ENCODE measurements at regions not wholly inside any gene's neighbourhood (a gene's known extent, or its start where the extent isn't known, plus 50 kb on each side); places are given as distances from the start of the nearest gene placed in this dataset.

DNA sequence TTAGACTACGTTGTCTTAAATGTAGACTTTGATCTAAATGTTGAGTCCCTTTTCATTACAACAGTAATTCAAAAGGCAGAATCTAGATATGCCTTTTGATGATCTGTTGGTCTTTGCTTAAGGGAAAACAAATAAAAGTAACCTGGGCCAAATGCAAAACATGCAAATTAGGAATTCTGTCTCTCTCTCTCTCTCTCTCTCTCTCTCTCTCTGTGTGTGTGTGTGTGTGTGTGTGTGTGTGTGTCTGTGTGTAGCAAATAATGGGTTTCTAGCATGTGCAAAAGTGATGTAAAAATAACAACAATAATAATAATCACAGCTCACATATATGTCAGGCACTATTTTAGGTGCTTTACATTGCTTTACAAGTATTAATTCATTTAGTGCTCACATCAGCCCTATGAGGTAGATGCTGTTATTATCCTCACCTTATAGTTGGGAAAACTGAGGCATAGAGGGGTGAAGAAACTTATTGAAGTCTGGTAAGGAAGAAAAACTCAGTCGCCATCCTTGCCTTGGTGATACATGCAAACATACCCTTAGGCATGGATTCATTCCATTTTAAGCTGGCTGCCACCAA lies 160.3 kb upstream of the ZNF217 start:
- no peak for TF ChIP-seq CTCF (IDR thresholded peaks at IDR 0.05; ENCODE audit: low read depth, low read length)
- no peaks in the 10 kb centered on the region for H3K9me3 ChIP-seq (ENCODE audit: severe bottlenecking)

DNA sequence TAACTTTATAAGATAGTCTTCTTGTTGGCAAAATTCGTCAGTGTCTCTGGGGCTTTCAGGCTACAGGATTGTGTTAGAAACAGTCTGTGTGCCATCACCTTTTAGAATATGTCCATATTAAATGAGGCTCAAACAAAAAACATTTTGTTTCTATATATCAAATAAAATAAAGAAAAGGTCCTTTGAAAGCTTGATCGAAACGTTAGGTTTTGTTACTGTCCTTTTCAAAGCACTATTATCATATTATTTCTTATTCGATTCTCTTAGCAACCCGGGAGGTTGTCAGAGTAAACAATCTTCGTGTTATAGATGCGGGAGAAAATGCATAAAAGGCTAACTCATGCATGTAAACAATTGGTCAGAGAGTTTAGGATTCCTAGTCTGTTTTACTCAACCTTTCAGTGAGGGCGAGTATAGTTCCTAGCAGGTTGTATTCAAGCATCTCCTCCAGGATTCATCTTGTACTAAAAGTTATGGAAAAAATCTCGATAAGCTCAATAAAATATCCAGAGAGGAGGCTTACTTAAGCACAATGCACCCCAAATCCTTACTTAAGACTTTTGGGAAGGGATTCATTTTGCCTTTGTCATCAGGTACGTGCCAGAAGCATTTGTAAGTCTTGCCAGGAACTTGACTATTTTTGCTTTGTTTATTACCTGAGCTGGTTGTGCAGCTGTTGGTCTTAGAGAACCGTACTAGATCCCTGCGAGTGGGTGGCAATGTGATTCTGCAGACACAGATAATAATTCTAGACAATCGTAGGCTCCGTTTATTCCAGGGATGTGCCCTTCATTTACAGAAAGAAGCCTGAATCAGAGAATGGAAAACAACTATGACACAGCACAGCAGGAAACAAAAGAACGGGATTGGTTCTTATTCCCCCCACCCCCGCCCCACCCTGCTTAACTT lies 159.6 kb upstream of the ZNF217 start:
- no peaks in the 10 kb centered on the region for H3K36me3 ChIP-seq
- no peaks in the 10 kb centered on the region for H3K9me3 ChIP-seq (ENCODE audit: severe bottlenecking)
- DNase-seq: no peak
- H3K27ac ChIP-seq: no peak overlapping the region
- TF ChIP-seq CTCF (IDR thresholded peaks at IDR 0.05; ENCODE audit: low read depth, low read length): no peak
- no peaks in the 10 kb centered on the region for H3K27me3 ChIP-seq (ENCODE audit: insufficient read depth, low read depth, severe bottlenecking)
- H3K4me3 ChIP-seq (ENCODE audit: low read depth, low read length): no peak overlapping the region

More for the DNA sequence above, 160.3 kb upstream of the ZNF217 start:
- DNase-seq: no peak
- Histone ChIP-seq H3K27me3 (ENCODE audit: insufficient read depth, low read depth, severe bottlenecking) (no peaks in the 10 kb centered on the region), H3K4me3 (ENCODE audit: low read depth, low read length) (no peak overlapping the region), H3K27ac (no peak overlapping the region), H3K36me3 (no peaks in the 10 kb centered on the region)

DNA sequence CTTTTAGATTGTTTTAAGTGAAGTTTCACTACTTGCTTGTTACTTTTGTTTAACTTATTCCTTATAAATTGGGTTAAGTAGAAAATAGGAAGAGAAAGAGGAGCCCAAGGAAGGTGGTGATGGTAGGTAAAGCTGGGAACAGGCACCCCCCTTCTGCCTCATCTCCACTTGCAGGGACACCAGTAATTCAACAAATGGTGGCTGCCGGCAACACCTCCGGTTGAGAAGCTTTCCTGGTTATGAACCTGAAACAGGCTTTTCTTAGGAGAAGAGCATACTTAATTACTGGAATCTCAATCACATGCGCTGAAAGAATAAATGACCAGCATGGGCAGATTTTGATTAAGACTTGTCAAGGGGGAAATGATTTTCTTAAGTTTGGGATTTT lies 158.9 kb upstream of the ZNF217 start:
- H3K4me3 ChIP-seq (ENCODE audit: low read depth, low read length): no peak overlapping the region

DNA sequence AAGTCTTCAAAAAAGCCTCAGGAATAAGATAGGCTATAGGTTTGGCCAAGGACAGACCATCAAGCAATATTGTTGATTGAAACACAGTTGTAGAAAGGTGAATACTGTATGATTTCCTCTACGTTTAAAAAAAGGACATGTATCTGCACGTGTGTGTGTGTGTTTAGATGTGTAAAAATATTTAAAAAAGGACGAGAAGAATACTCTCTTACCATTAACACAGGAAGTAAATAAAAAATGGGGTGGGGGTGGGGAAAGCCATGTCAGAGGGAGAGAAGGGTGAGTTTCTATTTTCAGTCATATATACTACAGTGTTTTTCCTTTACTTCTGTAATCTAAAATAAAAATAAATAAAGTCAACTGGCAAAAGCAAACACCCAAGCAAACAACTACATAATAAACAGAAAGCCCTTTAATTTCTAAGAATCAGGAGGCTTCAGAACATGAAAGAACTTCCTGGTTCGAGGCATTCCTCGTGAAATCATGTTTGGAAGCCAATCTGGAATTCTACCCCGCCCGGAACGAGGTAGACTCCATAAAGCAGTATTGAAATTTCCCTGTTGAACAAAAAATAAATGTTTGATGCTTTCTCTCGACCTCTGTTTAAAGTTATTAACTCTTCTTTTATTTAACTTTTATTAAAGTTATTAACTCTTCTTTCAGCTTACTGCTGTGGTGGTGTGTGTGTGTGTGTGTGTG lies 158.1 kb upstream of the ZNF217 start:
- Histone ChIP-seq H3K9me3 (ENCODE audit: severe bottlenecking) (no peaks in the 10 kb centered on the region), H3K36me3 (no peaks in the 10 kb centered on the region), H3K27ac (no peak overlapping the region), H3K27me3 (ENCODE audit: insufficient read depth, low read depth, severe bottlenecking) (no peaks in the 10 kb centered on the region), H3K4me3 (ENCODE audit: low read depth, low read length) (no peak overlapping the region)
- DNase-seq: no peak
- TF ChIP-seq CTCF (IDR thresholded peaks at IDR 0.05; ENCODE audit: low read depth, low read length): no peak

More for the DNA sequence above, 158.9 kb upstream of the ZNF217 start:
- Histone ChIP-seq H3K27ac (no peak overlapping the region), H3K9me3 (ENCODE audit: severe bottlenecking) (no peaks in the 10 kb centered on the region), H3K36me3 (no peaks in the 10 kb centered on the region), H3K27me3 (ENCODE audit: insufficient read depth, low read depth, severe bottlenecking) (no peaks in the 10 kb centered on the region)
- no peak for DNase-seq
- no peak for TF ChIP-seq CTCF (IDR thresholded peaks at IDR 0.05; ENCODE audit: low read depth, low read length)

GRCh38 chr20:53750827-53751619 lies 157.4 kb upstream of the ZNF217 start:
- Histone ChIP-seq H3K27me3 (ENCODE audit: insufficient read depth, low read depth, severe bottlenecking) (no peaks in the 10 kb centered on the region), H3K36me3 (no peaks in the 10 kb centered on the region), H3K9me3 (ENCODE audit: severe bottlenecking) (no peaks in the 10 kb centered on the region), H3K27ac (no peak overlapping the region), H3K4me3 (ENCODE audit: low read depth, low read length) (no peak overlapping the region)
- no peak for DNase-seq
- no peak for TF ChIP-seq CTCF (IDR thresholded peaks at IDR 0.05; ENCODE audit: low read depth, low read length)
